Neutrophil (primary cell): ENCODE measurements at regions not wholly inside any gene's neighbourhood (a gene's known extent, or its start where the extent isn't known, plus 50 kb on each side); places are given as distances from the start of the nearest gene placed in this dataset.

ENCODE experiments used
- H3K27ac ChIP-seq: fragments of 200-600 bp; sonication (generic); 2 replicates; pipeline ENCODE4 v1.5.1; 2016; ENCODE audit warnings: mild to moderate bottlenecking, moderate library complexity
- H3K27me3 ChIP-seq: fragments of 200-600 bp; sonication (generic); 2 replicates; pipeline ENCODE4 v1.6.0; 2016; ENCODE audit warnings: mild to moderate bottlenecking
- H3K36me3 ChIP-seq: fragments of 200-600 bp; sonication (generic); 2 replicates; pipeline ENCODE4 v1.5.1; 2017
- H3K4me1 ChIP-seq, 2 experiments: fragments of 200-600 bp in 1 of 2; sonication (generic) in 1 of 2; 1 replicate in 1 of 2; 2 replicates in 1 of 2; pipeline versions ENCODE4 v1.5.1 to v1.6.1; 2013 to 2016; ENCODE audit warnings: low read depth in 1 of 2, low read length in 1 of 2, mild to moderate bottlenecking in 1 of 2, moderate library complexity in 1 of 2; ENCODE audit not compliant: control insufficient read depth in 1 of 2, insufficient read depth in 1 of 2
- H3K4me3 ChIP-seq, 2 experiments: fragments of 200-600 bp in 1 of 2; sonication (generic) in 1 of 2; 1 replicate in 1 of 2; 2 replicates in 1 of 2; pipeline ENCODE4 v1.5.1; 2013 to 2016; ENCODE audit warnings: low read depth in 1 of 2, low read length in 1 of 2, mild to moderate bottlenecking in 1 of 2, moderate library complexity in 1 of 2
- H3K9me3 ChIP-seq: fragments of 200-600 bp; sonication (generic); 2 replicates; pipeline ENCODE4 v1.5.1; 2016
- CTCF ChIP-seq: fragments of 200-600 bp; sonication (generic); IDR thresholded peaks from 2 replicates; pipeline ENCODE4 v1.5.1; 2016; ENCODE audit warnings: antibody characterized with exemption

GRCh38 chr6:41429506-41430504, 94.4 kb downstream of the NCR2 start:
- peaks cover 0 to 7% of the 10 kb centered on the region in 2 experiments for H3K4me1 ChIP-seq
- TF ChIP-seq CTCF, result no peak
- no peak overlapping the region for H3K27ac ChIP-seq
- peaks cover 89% of the 10 kb centered on the region for H3K27me3 ChIP-seq
- no peaks in the 10 kb centered on the region for H3K9me3 ChIP-seq
- no peak overlapping the region for H3K4me3 ChIP-seq
- no peaks in the 10 kb centered on the region for H3K36me3 ChIP-seq

DNA sequence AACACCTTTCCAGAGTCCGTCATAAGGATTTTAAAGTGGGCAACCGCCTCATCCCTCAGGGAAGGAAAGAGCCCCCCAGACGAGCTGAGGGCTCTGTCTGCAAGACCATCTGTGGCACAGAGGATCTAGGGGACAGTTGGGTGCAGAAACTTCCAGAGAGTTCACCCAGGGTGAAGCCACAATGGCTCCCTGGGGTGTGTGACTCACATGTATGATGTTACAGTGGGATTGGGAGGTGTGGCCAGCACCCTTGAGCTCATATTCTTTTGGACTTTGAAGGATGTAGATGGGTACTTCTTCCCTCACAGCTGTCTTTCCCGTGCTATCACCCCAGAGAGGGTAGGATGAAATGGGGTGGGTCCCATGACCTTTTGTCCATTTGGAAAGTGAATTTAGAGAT, 95.5 kb downstream of the NCR2 start:
- peaks cover 81% of the 10 kb centered on the region for H3K27me3 ChIP-seq
- no peak overlapping the region for H3K27ac ChIP-seq
- no peak overlapping the region for H3K4me3 ChIP-seq
- no peaks in the 10 kb centered on the region for H3K36me3 ChIP-seq
- H3K9me3 ChIP-seq, result no peaks in the 10 kb centered on the region
- TF ChIP-seq CTCF, result no peak
- peaks cover 0 to 7% of the 10 kb centered on the region in 2 experiments for H3K4me1 ChIP-seq

DNA sequence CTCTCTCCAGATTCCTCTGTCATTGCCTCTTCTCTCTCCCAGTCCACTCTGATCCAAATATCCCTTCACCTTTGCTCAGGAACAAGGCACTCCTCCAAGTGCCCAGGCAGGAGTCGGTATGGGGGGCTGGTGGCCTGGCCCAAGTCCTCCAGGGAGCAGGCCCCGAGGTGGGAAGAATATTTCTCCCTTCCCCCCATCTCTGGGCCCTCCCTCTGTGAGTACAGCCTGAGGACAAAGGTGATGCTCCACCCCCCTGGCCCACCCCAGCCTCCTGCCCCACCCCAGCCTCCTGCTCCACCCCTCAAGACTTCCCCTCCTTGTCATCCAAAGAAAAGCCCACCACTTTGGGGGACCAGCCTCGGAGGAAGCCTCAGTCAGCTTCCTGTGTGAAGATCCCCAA, 96.9 kb downstream of the NCR2 start:
- Histone ChIP-seq H3K9me3 (no peaks in the 10 kb centered on the region), H3K4me1 (peaks cover 0 to 7% of the 10 kb centered on the region in 2 experiments), H3K27me3 (peaks cover 68% of the 10 kb centered on the region), H3K36me3 (no peaks in the 10 kb centered on the region), H3K4me3 (no peak overlapping the region), H3K27ac (no peak overlapping the region)
- TF ChIP-seq CTCF, result no peak

GRCh38 chr6:41434803-41435481, 99.5 kb downstream of the NCR2 start:
- H3K4me1 ChIP-seq, result no peaks in the 10 kb centered on the region
- no peak overlapping the region for H3K4me3 ChIP-seq
- TF ChIP-seq CTCF, result no peak
- H3K9me3 ChIP-seq, result no peaks in the 10 kb centered on the region
- H3K36me3 ChIP-seq, result no peaks in the 10 kb centered on the region
- peaks cover 67% of the 10 kb centered on the region for H3K27me3 ChIP-seq
- no peak overlapping the region for H3K27ac ChIP-seq

- no peak overlapping the region for H3K27ac ChIP-seq
- no peaks in the 10 kb centered on the region for H3K4me1 ChIP-seq
- H3K9me3 ChIP-seq, result no peaks in the 10 kb centered on the region
- peaks cover 67% of the 10 kb centered on the region for H3K27me3 ChIP-seq
- H3K36me3 ChIP-seq, result no peaks in the 10 kb centered on the region
- no peak for TF ChIP-seq CTCF
- no peak overlapping the region for H3K4me3 ChIP-seq
Observed at GRCh38 chr6:41437604-41438003, 102.2 kb downstream of the NCR2 start.
